Body of pancreas (tissue), 4 donors: ENCODE measurements at regions not wholly inside any gene's neighbourhood (a gene's known extent, or its start where the extent isn't known, plus 50 kb on each side); places are given as distances from the start of the nearest gene placed in this dataset.

Experiments used
- ATAC-seq: fragments of 150-250 bp; one replicate; pipeline ENCODE4 v1.9.1; 2016
- DNase-seq, 4 donors: peaks; one replicate each; pipeline ENCODE4 v3.0.0-alpha.2; 2019
- H3K27ac ChIP-seq, 4 donors: fragments of 200-600 bp; sonication (generic); 1 replicate in 3 of 4; 2 replicates in 1 of 4; pipeline versions ENCODE4 v1.5.1 to v1.6.1; 2016 to 2019; ENCODE audit warnings: mild to moderate bottlenecking in 1 of 4, mixed read lengths in 1 of 4, moderate library complexity in 1 of 4
- H3K27me3 ChIP-seq, 2 donors: fragments of 200-600 bp; sonication (generic); one replicate each; pipeline ENCODE4 v1.6.0; 2016; ENCODE audit warnings: mild to moderate bottlenecking in 1 of 2
- H3K36me3 ChIP-seq, 2 donors: fragments of 200-600 bp; sonication (generic); replicated peaks in 1 of 2; 2 replicates each; pipeline ENCODE4 v1.5.1; 2016; ENCODE audit warnings: low read depth in 2 of 2; ENCODE audit not compliant: insufficient read depth in 1 of 2
- H3K4me1 ChIP-seq: fragments of 200-600 bp; sonication (generic); one replicate; pipeline ENCODE4 v1.6.0; 2016
- H3K4me3 ChIP-seq, 2 donors: fragments of 200-600 bp; sonication (generic); 1 replicate in 1 of 2; 2 replicates in 1 of 2; pipeline ENCODE4 v1.5.1; 2016 to 2019
- H3K9me3 ChIP-seq, 3 donors: fragments of 200-600 bp; sonication (generic); 1 replicate in 2 of 3; 2 replicates in 1 of 3; pipeline ENCODE4 v1.5.1; 2016
- POLR2A ChIP-seq, 3 donors: fragments of 450-650 bp; IDR thresholded peaks; one replicate each; pipeline ENCODE4 v1.6.1; 2016; ENCODE audit warnings: antibody characterized with exemption in 3 of 3, mild to moderate bottlenecking in 2 of 3
- WGBS, 2 donors: methylation state at CpG; one replicate each; pipeline ENCODE4 v1.1.5; 2017; 5-methylcytosine and 5-hydroxymethylcytosine counted together
- intact Hi-C: fragments of 100-400 bp; cut with DNase I; formaldehyde crosslinking; loops from one replicate; pipeline ENCODE4 v1.15.1; 2023
- TF ChIP-seq, protein P1 (sequence below), 7 experiments: fragments of 450-650 bp in 4 of 7; fragments of 200-600 bp in 3 of 7; sonication (generic) in 3 of 7; IDR thresholded peaks; one replicate each; pipeline ENCODE4 v1.5.1; 2016 to 2019; ENCODE audit warnings: antibody characterized with exemption in 7 of 7

DNA sequence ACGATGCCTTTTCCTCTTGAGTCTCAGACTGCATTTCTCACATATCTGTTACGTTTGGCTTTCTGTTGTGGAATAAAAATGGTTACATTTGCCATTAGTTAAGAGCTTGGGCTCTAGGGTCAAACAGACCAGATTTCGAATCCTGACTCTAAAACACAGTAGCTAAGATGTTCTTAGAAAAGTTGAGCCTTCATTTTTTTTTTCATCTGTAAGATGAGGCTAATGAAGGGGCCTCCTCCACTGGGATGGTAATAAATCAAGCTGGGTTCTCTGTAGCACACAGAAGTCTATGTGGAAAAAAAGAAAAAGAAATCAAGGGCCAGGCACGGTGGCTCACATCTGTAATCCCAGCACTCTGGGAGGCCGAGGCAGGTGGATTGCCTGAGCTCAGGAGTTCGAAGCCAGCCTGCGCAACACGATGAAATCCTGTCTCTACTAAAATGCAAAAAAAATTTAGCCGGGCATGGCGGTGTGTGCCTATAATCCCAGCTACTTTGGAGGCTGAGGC is 49.9 kb upstream of the CAPRIN1 start:
- no peak overlapping the region for H3K4me3 ChIP-seq
- H3K36me3 ChIP-seq, result no peaks in the 10 kb centered on the region
- WGBS, 2 donors, result 84 to 91% methylated on average over 10 of the region's 10 CpGs
- TF ChIP-seq POLR2A (IDR thresholded peaks at IDR 0.05), result no peak
- TF ChIP-seq, protein P1, sequence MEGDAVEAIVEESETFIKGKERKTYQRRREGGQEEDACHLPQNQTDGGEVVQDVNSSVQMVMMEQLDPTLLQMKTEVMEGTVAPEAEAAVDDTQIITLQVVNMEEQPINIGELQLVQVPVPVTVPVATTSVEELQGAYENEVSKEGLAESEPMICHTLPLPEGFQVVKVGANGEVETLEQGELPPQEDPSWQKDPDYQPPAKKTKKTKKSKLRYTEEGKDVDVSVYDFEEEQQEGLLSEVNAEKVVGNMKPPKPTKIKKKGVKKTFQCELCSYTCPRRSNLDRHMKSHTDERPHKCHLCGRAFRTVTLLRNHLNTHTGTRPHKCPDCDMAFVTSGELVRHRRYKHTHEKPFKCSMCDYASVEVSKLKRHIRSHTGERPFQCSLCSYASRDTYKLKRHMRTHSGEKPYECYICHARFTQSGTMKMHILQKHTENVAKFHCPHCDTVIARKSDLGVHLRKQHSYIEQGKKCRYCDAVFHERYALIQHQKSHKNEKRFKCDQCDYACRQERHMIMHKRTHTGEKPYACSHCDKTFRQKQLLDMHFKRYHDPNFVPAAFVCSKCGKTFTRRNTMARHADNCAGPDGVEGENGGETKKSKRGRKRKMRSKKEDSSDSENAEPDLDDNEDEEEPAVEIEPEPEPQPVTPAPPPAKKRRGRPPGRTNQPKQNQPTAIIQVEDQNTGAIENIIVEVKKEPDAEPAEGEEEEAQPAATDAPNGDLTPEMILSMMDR (IDR thresholded peaks at IDR 0.05), result no peak
- DNase-seq (no peak), ATAC-seq (no peak)
- intact Hi-C loops, result no loop called here
- H3K27me3 ChIP-seq, result no peaks in the 10 kb centered on the region
- no peak overlapping the region for H3K27ac ChIP-seq
- H3K4me1 ChIP-seq, result peaks cover 15% of the 10 kb centered on the region
- H3K9me3 ChIP-seq, result no peaks in the 10 kb centered on the region

DNA sequence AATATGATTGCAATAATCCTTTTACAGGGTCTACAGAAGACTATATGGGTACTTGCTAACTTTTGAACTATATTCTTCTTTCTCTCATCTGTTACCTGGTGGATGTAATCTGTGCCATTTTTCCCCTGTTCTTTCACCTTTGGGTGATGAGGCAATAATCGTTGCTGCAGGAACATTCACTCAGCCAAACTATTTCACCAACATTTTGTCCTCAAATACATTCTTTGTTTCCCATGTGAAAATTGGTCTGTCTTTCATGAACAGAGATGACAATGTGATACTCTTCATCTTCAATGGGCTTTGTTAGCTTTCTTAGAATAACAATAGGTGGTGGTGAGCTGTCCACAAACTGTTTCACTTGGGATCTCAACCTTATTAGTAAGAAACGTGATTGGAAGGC is 52.1 kb upstream of the CAPRIN1 start:
- 29 to 31% methylated on average over 2 of the region's 2 CpGs for WGBS, 2 donors
- Histone ChIP-seq H3K4me1 (peaks cover 15% of the 10 kb centered on the region), H3K4me3 (no peak overlapping the region), H3K9me3 (no peaks in the 10 kb centered on the region), H3K27ac (no peak overlapping the region), H3K27me3 (no peaks in the 10 kb centered on the region), H3K36me3 (no peaks in the 10 kb centered on the region)
- ATAC-seq (no peak), DNase-seq (no peak)
- no peak for TF ChIP-seq POLR2A (IDR thresholded peaks at IDR 0.05)
- TF ChIP-seq, protein P1 (IDR thresholded peaks at IDR 0.05), result no peak
- intact Hi-C loops, result loop anchor here (5.0 to 10.0 kb wide), 3 partner anchors 58 to 365 kb away; no protein-coding TSS in a partner anchor

- ATAC-seq, result no peak
- 52 to 54% methylated on average over 7 of the region's 7 CpGs for WGBS, 2 donors
- intact Hi-C loops, result loop anchor here (5.0 to 10.0 kb wide), 3 partner anchors 60 to 367 kb away; no protein-coding TSS in a partner anchor
Observed at GRCh38 chr11:33997584-33998251, 53.8 kb upstream of the CAPRIN1 start.

DNA sequence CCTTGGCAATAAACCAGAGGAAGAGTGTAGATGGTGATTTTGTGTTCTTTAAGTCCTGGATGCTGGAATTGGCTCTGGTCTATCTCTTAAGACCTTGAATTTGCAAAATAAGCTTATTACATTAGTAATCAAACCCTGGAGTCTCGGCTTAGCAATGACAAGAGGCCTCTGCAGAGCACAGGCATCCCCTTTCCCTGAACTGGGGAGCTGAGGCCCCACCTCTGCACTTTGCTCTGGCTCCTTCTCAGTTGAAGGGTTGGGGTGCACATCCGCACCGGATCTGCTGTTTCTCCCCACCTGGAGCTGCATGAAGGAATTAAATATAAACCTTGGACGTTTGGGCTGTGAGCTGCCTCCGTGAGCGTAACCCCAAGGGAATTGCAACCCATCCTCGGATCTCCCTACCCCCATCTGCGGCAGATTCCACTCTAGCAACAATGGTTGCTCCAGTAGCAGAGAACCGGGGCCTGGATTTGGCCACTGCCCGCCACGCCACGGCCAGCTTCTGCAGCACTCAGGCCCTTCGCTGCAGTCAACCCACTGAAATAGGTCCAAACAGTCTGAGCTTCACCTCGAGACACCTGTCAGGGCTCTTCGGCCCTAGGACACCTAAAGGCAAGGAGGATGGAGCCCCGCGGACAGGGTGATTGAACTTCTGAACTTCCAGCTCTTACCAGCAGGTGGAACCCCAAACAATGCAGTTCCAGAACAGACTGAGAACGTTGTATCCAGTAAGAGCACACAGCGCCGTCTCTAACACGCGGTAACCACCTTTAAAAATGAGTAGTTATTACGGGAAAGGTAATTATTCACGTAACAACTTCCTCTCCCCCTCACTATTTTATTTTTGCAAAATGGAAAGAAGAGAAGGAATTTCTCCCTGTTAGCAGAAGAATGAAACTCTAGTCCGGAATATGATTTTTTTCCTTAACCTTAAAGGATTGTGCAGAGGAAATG is 54.8 kb upstream of the CAPRIN1 start:
- intact Hi-C loops, result loop anchor here (5.0 to 10.0 kb wide), 3 partner anchors 61 to 368 kb away; no protein-coding TSS in a partner anchor
- H3K4me1 ChIP-seq, result peaks cover 8% of the 10 kb centered on the region
- no peak overlapping the region for H3K27ac ChIP-seq
- DNase-seq, result peak; percentile 75 to 83 (median 81)
- TF ChIP-seq POLR2A (IDR thresholded peaks at IDR 0.05), result no peak
- TF ChIP-seq, protein P1 (IDR thresholded peaks at IDR 0.05), result peak; percentile 52 to 87 (median 83)
- 17 to 18% methylated on average over 20 to 25 of the region's 25 CpGs for WGBS, 2 donors
- no peaks in the 10 kb centered on the region for H3K9me3 ChIP-seq
- no peaks in the 10 kb centered on the region for H3K27me3 ChIP-seq
- ATAC-seq, result peak; percentile 99
- H3K36me3 ChIP-seq, result no peaks in the 10 kb centered on the region
- H3K4me3 ChIP-seq, result no peak overlapping the region

More at GRCh38 chr11:33997584-33998251, 53.8 kb upstream of the CAPRIN1 start:
- TF ChIP-seq, protein P1 (IDR thresholded peaks at IDR 0.05), result no peak
- no peak for TF ChIP-seq POLR2A (IDR thresholded peaks at IDR 0.05)
- Histone ChIP-seq H3K4me3 (no peak overlapping the region), H3K36me3 (no peaks in the 10 kb centered on the region), H3K27me3 (no peaks in the 10 kb centered on the region), H3K4me1 (peaks cover 11% of the 10 kb centered on the region), H3K9me3 (no peaks in the 10 kb centered on the region), H3K27ac (no peak overlapping the region)
- no peak for DNase-seq
